ENCODE measurements at regions not wholly inside any gene's neighbourhood (a gene's known extent, or its start where the extent isn't known, plus 50 kb on each side); places are given as distances from the start of the nearest gene placed in this dataset.

GRCh38 chr6:140909156-140909555, 1223.6 kb upstream of the GJE1 start:
- TF ChIP-seq, protein P1, sequence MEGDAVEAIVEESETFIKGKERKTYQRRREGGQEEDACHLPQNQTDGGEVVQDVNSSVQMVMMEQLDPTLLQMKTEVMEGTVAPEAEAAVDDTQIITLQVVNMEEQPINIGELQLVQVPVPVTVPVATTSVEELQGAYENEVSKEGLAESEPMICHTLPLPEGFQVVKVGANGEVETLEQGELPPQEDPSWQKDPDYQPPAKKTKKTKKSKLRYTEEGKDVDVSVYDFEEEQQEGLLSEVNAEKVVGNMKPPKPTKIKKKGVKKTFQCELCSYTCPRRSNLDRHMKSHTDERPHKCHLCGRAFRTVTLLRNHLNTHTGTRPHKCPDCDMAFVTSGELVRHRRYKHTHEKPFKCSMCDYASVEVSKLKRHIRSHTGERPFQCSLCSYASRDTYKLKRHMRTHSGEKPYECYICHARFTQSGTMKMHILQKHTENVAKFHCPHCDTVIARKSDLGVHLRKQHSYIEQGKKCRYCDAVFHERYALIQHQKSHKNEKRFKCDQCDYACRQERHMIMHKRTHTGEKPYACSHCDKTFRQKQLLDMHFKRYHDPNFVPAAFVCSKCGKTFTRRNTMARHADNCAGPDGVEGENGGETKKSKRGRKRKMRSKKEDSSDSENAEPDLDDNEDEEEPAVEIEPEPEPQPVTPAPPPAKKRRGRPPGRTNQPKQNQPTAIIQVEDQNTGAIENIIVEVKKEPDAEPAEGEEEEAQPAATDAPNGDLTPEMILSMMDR (IDR thresholded peaks at IDR 0.05; ENCODE audit: insufficient read depth, low read length, severe bottlenecking) = no peak
- peak; percentile 25 for DNase-seq (ENCODE audit: low read depth)
- no peaks in the 10 kb centered on the region for H3K27me3 ChIP-seq (ENCODE audit: control insufficient read depth, insufficient read depth, low read length)
- no peaks in the 10 kb centered on the region for H3K36me3 ChIP-seq (ENCODE audit: control insufficient read depth, insufficient read depth, low read length)
- no peak overlapping the region for H3K4me3 ChIP-seq (ENCODE audit: low read depth, low read length)
- FAIRE-seq = no peak

DNA sequence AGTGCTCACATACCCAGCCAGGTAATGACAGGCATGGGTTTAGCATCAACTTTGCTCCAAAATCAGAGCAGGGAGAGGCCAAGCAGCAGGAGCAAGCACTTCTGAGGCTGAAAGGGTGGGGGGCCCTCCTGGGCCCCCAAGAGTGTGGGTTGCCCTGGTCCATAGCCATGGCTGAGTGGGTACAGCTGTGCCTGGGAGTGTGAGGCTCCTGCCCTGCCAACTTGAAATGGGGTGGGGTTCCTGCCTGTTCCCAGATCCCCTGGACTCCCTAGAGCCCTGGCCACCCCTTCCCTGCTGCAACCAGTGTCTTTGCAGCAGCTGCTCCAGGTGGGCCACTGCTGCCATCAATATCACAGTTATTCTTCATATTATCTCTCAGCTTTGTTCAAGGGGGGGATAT, 1224.2 kb upstream of the GJE1 start:
- Histone ChIP-seq H3K27me3 (ENCODE audit: control insufficient read depth, insufficient read depth, low read length) (no peaks in the 10 kb centered on the region), H3K4me3 (ENCODE audit: low read depth, low read length) (no peak overlapping the region), H3K36me3 (ENCODE audit: control insufficient read depth, insufficient read depth, low read length) (no peaks in the 10 kb centered on the region)
- DNase-seq (ENCODE audit: low read depth) (no peak), FAIRE-seq (no peak)
- TF ChIP-seq, protein P1 (IDR thresholded peaks at IDR 0.05; ENCODE audit: insufficient read depth, low read length, severe bottlenecking) = no peak

DNA sequence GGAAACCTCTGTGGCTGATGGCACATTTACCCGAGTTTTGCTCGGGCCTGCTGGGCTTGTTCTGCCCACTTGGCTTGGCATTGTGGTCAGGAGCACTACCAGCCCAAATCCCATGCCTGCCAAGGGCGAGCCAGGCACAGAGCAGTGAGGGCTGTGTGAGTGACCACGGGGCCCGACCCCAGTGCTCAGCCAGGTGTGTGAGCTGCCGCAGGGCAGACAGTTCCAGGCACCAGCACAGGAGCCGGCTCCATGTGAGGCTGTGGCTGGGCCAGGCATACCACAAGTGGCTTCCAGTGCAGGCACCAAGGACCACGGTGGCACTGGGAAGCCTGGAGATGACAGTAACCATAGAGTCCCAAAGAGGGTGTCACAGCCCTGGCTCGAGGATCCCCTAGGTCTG, 1225.5 kb upstream of the GJE1 start:
- Histone ChIP-seq H3K27me3 (ENCODE audit: control insufficient read depth, insufficient read depth, low read length) (no peaks in the 10 kb centered on the region), H3K36me3 (ENCODE audit: control insufficient read depth, insufficient read depth, low read length) (no peaks in the 10 kb centered on the region), H3K4me3 (ENCODE audit: low read depth, low read length) (no peak overlapping the region)
- TF ChIP-seq, protein P1 (IDR thresholded peaks at IDR 0.05; ENCODE audit: insufficient read depth, low read length, severe bottlenecking) = no peak
- FAIRE-seq (no peak), DNase-seq (ENCODE audit: low read depth) (no peak)

DNA sequence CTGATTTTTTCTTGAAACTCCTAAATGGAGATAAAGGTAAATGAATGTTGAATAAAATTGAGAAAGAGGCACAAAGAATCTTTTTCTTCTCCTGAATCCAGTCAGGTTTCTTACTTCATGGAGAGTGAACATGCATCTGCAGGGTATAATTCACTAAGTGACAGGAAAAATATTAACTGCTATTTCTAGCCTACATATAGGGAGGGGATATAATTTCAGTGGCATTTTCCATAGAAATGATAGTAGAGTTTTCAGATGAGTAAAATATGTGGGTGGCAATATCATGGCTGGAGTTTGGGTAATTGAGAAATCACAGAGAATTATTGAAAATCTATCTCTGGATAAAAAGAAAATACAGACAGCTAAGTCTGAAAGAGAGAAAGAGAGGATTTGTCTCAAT, 1227.0 kb upstream of the GJE1 start:
- DNase-seq (ENCODE audit: low read depth) (no peak), FAIRE-seq (no peak)
- TF ChIP-seq, protein P1 (IDR thresholded peaks at IDR 0.05; ENCODE audit: insufficient read depth, low read length, severe bottlenecking) = no peak
- Histone ChIP-seq H3K36me3 (ENCODE audit: control insufficient read depth, insufficient read depth, low read length) (no peaks in the 10 kb centered on the region), H3K4me3 (ENCODE audit: low read depth, low read length) (no peak overlapping the region), H3K27me3 (ENCODE audit: control insufficient read depth, insufficient read depth, low read length) (no peaks in the 10 kb centered on the region)

DNA sequence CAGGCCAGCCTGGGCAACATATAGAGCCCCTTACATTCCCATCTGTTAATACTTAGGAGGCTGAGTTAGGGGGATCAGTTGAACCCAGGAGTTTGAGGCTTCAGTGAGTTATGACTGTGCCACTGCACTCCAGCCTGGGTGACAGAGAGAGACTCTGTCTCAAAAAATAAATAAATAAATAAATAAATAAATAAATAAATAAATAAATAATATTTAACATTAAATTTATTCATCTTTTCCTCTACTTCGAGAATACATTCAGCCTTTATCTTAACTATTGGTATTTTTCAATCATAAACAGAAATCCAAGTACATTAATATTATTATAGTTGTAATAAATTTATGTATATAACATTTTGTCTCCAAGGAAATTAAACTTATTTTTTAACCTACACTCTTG, 1227.7 kb upstream of the GJE1 start:
- Histone ChIP-seq H3K27me3 (ENCODE audit: control insufficient read depth, insufficient read depth, low read length) (no peaks in the 10 kb centered on the region), H3K4me3 (ENCODE audit: low read depth, low read length) (no peak overlapping the region), H3K36me3 (ENCODE audit: control insufficient read depth, insufficient read depth, low read length) (no peaks in the 10 kb centered on the region)
- FAIRE-seq (no peak), DNase-seq (ENCODE audit: low read depth) (no peak)
- TF ChIP-seq, protein P1 (IDR thresholded peaks at IDR 0.05; ENCODE audit: insufficient read depth, low read length, severe bottlenecking) = no peak

DNA sequence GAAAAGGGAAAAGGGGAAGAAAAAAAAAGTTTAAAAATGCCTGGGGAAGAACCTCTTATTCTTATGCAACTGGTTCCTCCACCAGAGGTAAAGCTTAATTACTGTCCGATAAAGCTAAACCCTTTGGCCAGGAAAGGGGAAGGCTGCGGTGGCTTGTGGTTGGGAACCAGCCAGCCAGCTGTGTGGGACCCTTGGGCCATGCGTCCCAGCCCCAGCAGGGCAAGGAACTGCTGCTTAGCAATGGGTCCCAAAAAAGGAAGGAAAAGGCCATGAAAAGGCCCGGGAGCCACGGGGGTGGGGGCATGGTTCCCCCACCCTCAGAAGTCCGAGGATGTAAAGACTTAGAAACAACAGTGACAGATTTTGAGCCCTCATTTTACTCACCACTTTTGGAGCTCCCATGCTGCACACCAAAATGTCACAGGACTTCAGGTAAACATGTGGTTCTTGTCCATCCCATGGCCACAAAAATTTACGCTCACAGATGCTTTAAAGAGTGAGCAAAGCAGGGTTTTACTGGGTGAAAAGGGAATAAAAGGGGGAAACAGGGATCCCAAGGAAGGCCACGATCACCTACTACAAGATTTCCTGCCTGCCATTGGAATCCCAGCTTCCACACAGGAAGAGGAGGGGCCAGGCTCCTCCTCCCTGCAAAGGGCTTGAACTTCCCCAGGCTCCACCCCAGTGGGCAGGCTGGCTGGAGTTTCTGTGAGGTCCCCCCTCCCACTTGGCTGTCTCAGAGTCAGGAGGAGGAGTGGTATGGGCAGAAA, 1234.7 kb upstream of the GJE1 start:
- H3K27me3 ChIP-seq (ENCODE audit: control insufficient read depth, insufficient read depth, low read length) = no peaks in the 10 kb centered on the region
- TF ChIP-seq, protein P1 (IDR thresholded peaks at IDR 0.05; ENCODE audit: insufficient read depth, low read length, severe bottlenecking) = no peak
- DNase-seq (ENCODE audit: low read depth) (no peak), FAIRE-seq (no peak)
- H3K36me3 ChIP-seq (ENCODE audit: control insufficient read depth, insufficient read depth, low read length) = no peaks in the 10 kb centered on the region
- no peak overlapping the region for H3K4me3 ChIP-seq (ENCODE audit: low read depth, low read length)

All from bronchial epithelial cell (primary cell).